Neural cell (in vitro differentiated cells): ENCODE measurements at regions not wholly inside any gene's neighbourhood (a gene's known extent, or its start where the extent isn't known, plus 50 kb on each side); places are given as distances from the start of the nearest gene placed in this dataset.

Experiments
- MXI1 ChIP-seq: fragments of 450-650 bp; conservative IDR thresholded peaks from 2 replicates; pipeline ENCODE4 v1.6.1; 2014; ENCODE audit warnings: antibody characterized with exemption, mild to moderate bottlenecking; ENCODE audit not compliant: poor library complexity, severe bottlenecking
- POLR2AphosphoS5 ChIP-seq: IDR thresholded peaks from 2 replicates; pipeline ENCODE4 v1.6.1; 2012
- TF ChIP-seq, protein P1 (sequence below): fragments of 450-650 bp; IDR thresholded peaks from 2 replicates; pipeline ENCODE4 v1.5.1; 2014; ENCODE audit warnings: antibody characterized with exemption, mild to moderate bottlenecking, moderate library complexity; ENCODE audit not compliant: poor library complexity, severe bottlenecking

DNA sequence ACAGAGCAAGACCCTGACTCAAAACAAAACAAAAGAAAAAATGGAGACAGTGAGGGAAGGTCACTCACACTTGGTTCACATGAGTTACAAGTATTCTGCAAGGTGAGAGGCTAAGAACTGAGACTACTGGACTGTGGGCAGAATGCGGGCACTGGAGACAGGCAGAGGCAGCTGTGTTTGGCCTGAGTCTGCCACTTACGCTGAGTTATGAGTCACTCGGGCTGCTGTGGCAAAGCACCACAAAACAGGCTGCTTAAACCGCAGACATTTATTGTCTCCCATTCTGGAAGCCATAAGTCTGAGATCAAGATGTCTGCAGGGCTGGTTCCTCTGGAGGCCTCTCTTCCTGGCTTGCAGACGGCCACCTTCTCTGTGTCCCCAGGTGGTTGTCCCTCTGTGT is 122.8 kb downstream of the SHANK2 start:
- TF ChIP-seq POLR2AphosphoS5 (no peak), MXI1 (no peak)
- TF ChIP-seq, protein P1, sequence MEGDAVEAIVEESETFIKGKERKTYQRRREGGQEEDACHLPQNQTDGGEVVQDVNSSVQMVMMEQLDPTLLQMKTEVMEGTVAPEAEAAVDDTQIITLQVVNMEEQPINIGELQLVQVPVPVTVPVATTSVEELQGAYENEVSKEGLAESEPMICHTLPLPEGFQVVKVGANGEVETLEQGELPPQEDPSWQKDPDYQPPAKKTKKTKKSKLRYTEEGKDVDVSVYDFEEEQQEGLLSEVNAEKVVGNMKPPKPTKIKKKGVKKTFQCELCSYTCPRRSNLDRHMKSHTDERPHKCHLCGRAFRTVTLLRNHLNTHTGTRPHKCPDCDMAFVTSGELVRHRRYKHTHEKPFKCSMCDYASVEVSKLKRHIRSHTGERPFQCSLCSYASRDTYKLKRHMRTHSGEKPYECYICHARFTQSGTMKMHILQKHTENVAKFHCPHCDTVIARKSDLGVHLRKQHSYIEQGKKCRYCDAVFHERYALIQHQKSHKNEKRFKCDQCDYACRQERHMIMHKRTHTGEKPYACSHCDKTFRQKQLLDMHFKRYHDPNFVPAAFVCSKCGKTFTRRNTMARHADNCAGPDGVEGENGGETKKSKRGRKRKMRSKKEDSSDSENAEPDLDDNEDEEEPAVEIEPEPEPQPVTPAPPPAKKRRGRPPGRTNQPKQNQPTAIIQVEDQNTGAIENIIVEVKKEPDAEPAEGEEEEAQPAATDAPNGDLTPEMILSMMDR, result no peak
